Activated CD8-positive, alpha-beta T cell treated with anti-CD3 and anti-CD28 coated beads, Interleukin-2, amount 10 ng/mL, durations not matched to agents 7 days and 5 days (primary cell): ENCODE measurements at regions not wholly inside any gene's neighbourhood (a gene's known extent, or its start where the extent isn't known, plus 50 kb on each side); places are given as distances from the start of the nearest gene placed in this dataset.

Experiments
- ATAC-seq: fragments of 150-1000 bp; cut with Tn5 transposase; one replicate; pipeline ENCODE4 v1.10.0; 2021; ENCODE audit warnings: moderate library complexity
- CTCF ChIA-PET: fragments of 350-600 bp; sonication (Branson Sonifier 250); formaldehyde crosslinking; loops from one replicate; lab custom pipeline; 2021; ENCODE audit warnings: antibody characterized with exemption; lab: Charles Lee
- POLR2A ChIA-PET: fragments of 350-600 bp; sonication (Branson Sonifier 250); formaldehyde crosslinking; loops from one replicate; lab custom pipeline; 2021; ENCODE audit warnings: antibody characterized with exemption; lab: Charles Lee
- DNase-seq: peaks from one replicate; pipeline ENCODE4 v3.0.0-alpha.2; 2020
- H3K27ac Mint-ChIP-seq: one replicate; pipeline ENCODE4 v1.8.0; 2021; ENCODE audit warnings: mild to moderate bottlenecking, mixed read lengths
- H3K27me3 Mint-ChIP-seq: one replicate; pipeline ENCODE4 v1.8.0; 2021; ENCODE audit warnings: low read depth, mixed read lengths
- H3K36me3 Mint-ChIP-seq: one replicate; pipeline ENCODE4 v1.8.0; 2021; ENCODE audit warnings: low read depth, mixed read lengths
- H3K4me1 Mint-ChIP-seq: one replicate; pipeline ENCODE4 v1.8.0; 2021; ENCODE audit warnings: low read depth, mixed read lengths
- H3K4me3 Mint-ChIP-seq: one replicate; pipeline ENCODE4 v1.8.0; 2021; ENCODE audit warnings: mild to moderate bottlenecking, mixed read lengths
- H3K9me3 Mint-ChIP-seq: one replicate; pipeline ENCODE4 v1.8.0; 2022; ENCODE audit warnings: mixed read lengths; ENCODE audit not compliant: insufficient read depth

GRCh38 chr15:36109943-36110658 lies 469.3 kb upstream of the CDIN1 start:
- Mint-ChIP-seq H3K4me1 (no peaks in the 10 kb centered on the region), H3K27me3 (no peaks in the 10 kb centered on the region), H3K27ac (no peak overlapping the region), H3K36me3 (no peaks in the 10 kb centered on the region), H3K9me3 (peaks cover 5% of the 10 kb centered on the region), H3K4me3 (no peak overlapping the region)
- ChIA-PET CTCF (no interaction called here), POLR2A (no interaction called here)
- DNase-seq (no peak), ATAC-seq (no peak)

- no peak overlapping the region for H3K27ac Mint-ChIP-seq
- POLR2A ChIA-PET, result no interaction called here
- H3K4me1 Mint-ChIP-seq, result no peaks in the 10 kb centered on the region
- H3K9me3 Mint-ChIP-seq, result peaks cover 5% of the 10 kb centered on the region
- no peaks in the 10 kb centered on the region for H3K36me3 Mint-ChIP-seq
- CTCF ChIA-PET, result no interaction called here
- no peak for ATAC-seq
- H3K27me3 Mint-ChIP-seq, result no peaks in the 10 kb centered on the region
- H3K4me3 Mint-ChIP-seq, result no peak overlapping the region
- no peak for DNase-seq
These were observed 468.8 kb upstream of the CDIN1 start for GRCh38 chr15:36110659-36110993.

DNA sequence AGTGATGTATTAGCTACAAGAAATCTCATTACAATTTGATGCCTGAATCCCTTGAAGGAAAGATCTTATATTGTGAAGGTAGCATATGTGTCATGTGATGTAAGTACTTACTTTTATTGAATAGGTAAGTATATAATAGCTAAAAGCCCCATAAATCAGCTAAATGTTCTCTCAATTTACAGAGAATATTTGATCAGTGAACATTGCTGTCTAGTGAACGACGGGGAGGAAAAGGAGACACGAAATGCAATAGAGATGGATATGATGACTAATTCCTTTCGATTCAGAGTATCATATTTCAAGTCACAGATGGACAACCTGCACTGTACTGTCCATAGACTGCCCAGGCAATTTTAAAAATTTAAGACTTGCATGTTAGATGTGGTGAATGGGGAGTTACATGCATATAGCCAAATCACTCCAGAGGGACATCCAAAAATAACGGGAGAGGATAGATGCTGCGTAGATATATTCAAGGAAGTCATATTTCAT lies 462.1 kb upstream of the CDIN1 start:
- H3K9me3 Mint-ChIP-seq, result peaks cover 6% of the 10 kb centered on the region
- H3K4me1 Mint-ChIP-seq, result no peaks in the 10 kb centered on the region
- ChIA-PET CTCF (no interaction called here), POLR2A (no interaction called here)
- no peaks in the 10 kb centered on the region for H3K36me3 Mint-ChIP-seq
- H3K27me3 Mint-ChIP-seq, result no peaks in the 10 kb centered on the region
- H3K4me3 Mint-ChIP-seq, result no peak overlapping the region
- ATAC-seq, result no peak
- no peak for DNase-seq
- H3K27ac Mint-ChIP-seq, result no peak overlapping the region

DNA sequence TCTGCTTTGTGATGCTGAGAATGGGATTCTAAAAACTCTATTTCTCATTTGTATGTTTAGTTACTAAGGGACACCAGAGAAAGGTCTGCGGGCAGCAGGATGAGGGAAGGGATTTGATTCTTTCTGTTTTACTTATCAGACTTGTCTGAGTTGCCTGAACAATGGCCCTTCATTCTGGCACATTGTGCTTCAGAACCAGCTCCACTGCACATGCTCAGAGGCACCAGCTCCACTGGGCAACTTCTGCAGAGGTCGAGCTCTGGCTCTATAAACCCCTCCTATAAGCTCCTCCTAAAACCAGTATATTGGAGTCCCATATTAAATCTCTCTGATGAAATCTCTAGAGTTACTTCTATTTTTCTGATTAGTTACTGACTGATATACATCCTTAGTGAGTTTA lies 453.2 kb upstream of the CDIN1 start:
- ChIA-PET POLR2A (no interaction called here), CTCF (no interaction called here)
- Mint-ChIP-seq H3K4me3 (no peak overlapping the region), H3K9me3 (peaks cover 3% of the 10 kb centered on the region), H3K4me1 (no peaks in the 10 kb centered on the region), H3K27ac (no peak overlapping the region), H3K36me3 (no peaks in the 10 kb centered on the region), H3K27me3 (no peaks in the 10 kb centered on the region)
- no peak for DNase-seq
- ATAC-seq, result no peak

DNA sequence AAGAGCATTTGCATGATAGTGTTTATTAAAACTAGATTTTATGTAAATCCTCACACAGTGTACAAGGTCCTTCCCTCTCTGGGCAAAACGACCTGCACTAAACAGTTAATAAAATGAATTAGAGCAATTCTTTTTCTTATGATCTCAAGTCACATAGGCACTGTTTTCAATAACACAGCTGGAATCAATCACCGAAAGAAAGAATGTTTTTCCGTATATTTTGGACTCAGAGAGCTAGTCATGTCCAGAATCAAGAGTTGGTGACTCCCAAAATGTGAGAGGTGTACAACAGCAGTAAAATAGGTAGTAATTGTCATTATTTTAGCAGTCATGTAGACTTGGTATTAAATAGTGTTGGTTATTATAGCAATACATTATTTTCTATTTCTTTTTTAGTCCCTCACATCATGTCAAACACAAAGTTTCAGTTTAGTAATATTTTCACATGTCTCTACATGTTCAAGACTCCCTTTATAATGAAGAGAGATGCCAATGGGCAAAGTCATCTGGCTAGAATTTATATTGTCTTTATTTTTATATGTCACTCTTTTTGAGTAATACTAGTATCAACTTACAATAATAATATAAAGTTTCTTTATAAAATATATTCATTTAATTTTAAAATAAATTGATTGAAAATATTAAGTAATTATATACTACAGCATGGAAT lies 448.6 kb upstream of the CDIN1 start:
- Mint-ChIP-seq H3K4me1 (no peaks in the 10 kb centered on the region), H3K9me3 (no peaks in the 10 kb centered on the region)
- POLR2A ChIA-PET, result no interaction called here

DNA sequence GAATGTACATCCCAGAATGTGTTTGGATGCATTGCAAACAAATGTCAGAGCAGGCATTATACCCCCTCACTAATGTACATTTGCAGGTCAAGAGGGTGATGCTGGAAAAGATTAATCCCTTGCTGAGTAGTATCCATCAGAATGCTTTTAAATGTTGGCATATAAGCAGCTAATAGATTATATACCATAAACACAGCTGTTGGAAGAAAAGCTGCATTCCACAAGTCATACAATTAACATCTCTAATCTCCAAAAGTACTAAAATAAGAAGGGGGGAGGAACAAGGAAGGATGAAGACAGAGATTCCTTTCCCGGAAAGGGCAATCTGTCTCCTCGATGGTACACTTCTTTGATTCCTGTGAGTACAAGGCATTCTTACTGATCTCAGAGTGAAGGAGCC lies 445.7 kb upstream of the CDIN1 start:
- ChIA-PET CTCF (no interaction called here), POLR2A (no interaction called here)
- H3K4me3 Mint-ChIP-seq, result no peak overlapping the region
- H3K27me3 Mint-ChIP-seq, result no peaks in the 10 kb centered on the region
- ATAC-seq (no peak), DNase-seq (no peak)
- no peaks in the 10 kb centered on the region for H3K4me1 Mint-ChIP-seq
- H3K9me3 Mint-ChIP-seq, result no peaks in the 10 kb centered on the region
- no peak overlapping the region for H3K27ac Mint-ChIP-seq
- no peaks in the 10 kb centered on the region for H3K36me3 Mint-ChIP-seq

More for the DNA sequence above, 448.6 kb upstream of the CDIN1 start:
- no peaks in the 10 kb centered on the region for H3K27me3 Mint-ChIP-seq
- H3K36me3 Mint-ChIP-seq, result no peaks in the 10 kb centered on the region
- H3K27ac Mint-ChIP-seq, result no peak overlapping the region
- no peak for ATAC-seq
- CTCF ChIA-PET, result no interaction called here
- H3K4me3 Mint-ChIP-seq, result no peak overlapping the region
- no peak for DNase-seq

DNA sequence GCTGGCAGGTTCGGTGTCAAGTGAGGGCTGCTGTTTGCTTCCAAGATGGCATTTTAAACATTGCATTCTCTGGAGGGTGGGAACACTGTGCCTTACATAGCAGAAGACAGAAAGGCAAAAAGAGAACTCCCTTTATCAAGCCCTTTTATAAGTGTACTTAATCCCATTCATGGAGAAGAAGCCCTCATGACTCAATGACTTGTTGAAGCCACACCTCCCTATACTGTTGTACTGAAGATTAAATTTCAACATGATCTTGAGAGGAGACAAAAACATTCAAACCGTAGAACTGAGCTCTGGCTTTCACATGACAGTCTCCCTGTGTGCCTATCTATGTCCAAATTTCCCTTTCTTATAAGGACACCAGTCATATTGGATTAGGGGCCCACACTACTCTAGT lies 443.4 kb upstream of the CDIN1 start:
- Mint-ChIP-seq H3K9me3 (no peaks in the 10 kb centered on the region), H3K4me1 (no peaks in the 10 kb centered on the region), H3K27me3 (no peaks in the 10 kb centered on the region), H3K27ac (no peak overlapping the region), H3K4me3 (no peak overlapping the region), H3K36me3 (no peaks in the 10 kb centered on the region)
- CTCF ChIA-PET, result no interaction called here
- DNase-seq, result no peak
- POLR2A ChIA-PET, result no interaction called here
- no peak for ATAC-seq

DNA sequence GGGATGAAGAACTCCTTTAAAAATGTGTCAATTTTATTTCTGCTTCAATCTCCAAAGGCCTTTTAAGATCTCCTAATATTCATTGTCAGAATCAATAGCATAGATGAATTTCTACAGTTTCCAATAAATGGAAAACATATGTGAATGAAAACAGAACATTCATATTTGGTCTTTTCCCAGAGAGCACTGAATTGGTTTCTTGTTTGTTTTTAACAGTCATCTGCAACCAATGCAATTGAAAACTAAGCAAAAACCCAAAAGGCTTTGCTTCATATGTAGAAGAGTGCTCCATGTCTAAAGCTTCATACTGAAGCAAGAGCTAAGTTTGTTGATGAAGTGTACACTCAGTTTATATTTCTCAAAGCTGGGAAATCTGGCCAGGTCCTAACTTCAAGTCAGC lies 426.5 kb upstream of the CDIN1 start:
- Mint-ChIP-seq H3K4me1 (no peaks in the 10 kb centered on the region), H3K27ac (no peak overlapping the region), H3K4me3 (no peak overlapping the region), H3K27me3 (no peaks in the 10 kb centered on the region), H3K9me3 (peaks cover 28% of the 10 kb centered on the region), H3K36me3 (no peaks in the 10 kb centered on the region)
- CTCF ChIA-PET, result no interaction called here
- DNase-seq (no peak), ATAC-seq (no peak)
- POLR2A ChIA-PET, result no interaction called here

DNA sequence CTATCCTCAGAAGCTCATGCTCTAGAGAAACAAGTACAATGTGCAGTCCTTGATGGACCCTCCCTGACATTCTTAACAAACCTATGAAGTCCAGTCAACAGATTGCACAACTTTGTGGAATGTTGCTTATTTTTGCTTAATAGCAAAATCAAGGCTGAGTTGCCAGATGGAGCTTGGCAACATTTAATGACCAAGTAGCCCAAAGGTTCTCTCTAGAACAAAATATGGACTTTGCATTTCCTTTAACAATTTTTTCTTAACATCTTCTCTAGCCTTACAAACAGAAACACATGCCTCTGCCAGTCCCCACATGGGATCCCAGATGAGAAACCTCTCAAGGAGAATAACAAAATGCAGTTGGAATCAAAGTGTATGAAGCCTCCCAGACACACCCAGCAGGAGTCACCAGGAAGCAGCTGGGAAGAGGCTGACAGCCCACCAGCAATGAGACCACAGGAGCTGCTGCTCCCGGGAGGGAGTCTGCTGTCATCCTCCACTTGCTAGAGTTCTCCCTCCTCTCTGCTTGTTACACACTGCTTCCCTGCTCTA lies 422.5 kb upstream of the CDIN1 start:
- H3K4me3 Mint-ChIP-seq, result no peak overlapping the region
- H3K4me1 Mint-ChIP-seq, result no peaks in the 10 kb centered on the region
- no peak overlapping the region for H3K27ac Mint-ChIP-seq
- H3K9me3 Mint-ChIP-seq, result peaks cover 4% of the 10 kb centered on the region
- DNase-seq (no peak), ATAC-seq (no peak)
- ChIA-PET CTCF (no interaction called here), POLR2A (no interaction called here)
- no peaks in the 10 kb centered on the region for H3K36me3 Mint-ChIP-seq
- no peaks in the 10 kb centered on the region for H3K27me3 Mint-ChIP-seq

DNA sequence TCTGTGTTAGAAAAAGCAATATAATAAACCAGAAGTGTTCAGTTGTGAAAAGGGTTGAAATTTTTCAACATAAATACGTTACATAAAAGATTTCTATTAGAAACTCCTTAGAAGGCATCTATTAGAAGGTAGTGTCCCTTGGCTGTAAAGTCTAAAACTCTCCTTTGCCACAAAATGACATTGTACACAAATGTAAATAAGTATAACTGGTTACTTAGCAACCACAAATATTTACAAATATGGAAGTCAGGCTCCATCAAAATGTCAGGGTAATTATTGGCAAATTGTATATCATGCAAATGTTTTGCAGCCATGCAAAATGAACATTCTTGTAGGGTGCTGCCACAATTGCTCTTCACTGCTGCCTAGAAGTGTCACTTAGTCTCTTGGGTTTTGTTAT lies 419.1 kb upstream of the CDIN1 start:
- no peak for ATAC-seq

GRCh38 chr15:36161108-36161507 lies 418.3 kb upstream of the CDIN1 start:
- Mint-ChIP-seq H3K9me3 (peaks cover 4% of the 10 kb centered on the region), H3K36me3 (no peaks in the 10 kb centered on the region), H3K27ac (no peak overlapping the region), H3K4me3 (no peak overlapping the region), H3K4me1 (no peaks in the 10 kb centered on the region), H3K27me3 (no peaks in the 10 kb centered on the region)
- CTCF ChIA-PET, result no interaction called here
- POLR2A ChIA-PET, result no interaction called here
- ATAC-seq, result no peak
- DNase-seq, result no peak

More for the DNA sequence above, 419.1 kb upstream of the CDIN1 start:
- H3K36me3 Mint-ChIP-seq, result no peaks in the 10 kb centered on the region
- peaks cover 4% of the 10 kb centered on the region for H3K9me3 Mint-ChIP-seq
- POLR2A ChIA-PET, result no interaction called here
- no peak overlapping the region for H3K27ac Mint-ChIP-seq
- CTCF ChIA-PET, result no interaction called here
- no peak overlapping the region for H3K4me3 Mint-ChIP-seq
- DNase-seq, result no peak
- no peaks in the 10 kb centered on the region for H3K4me1 Mint-ChIP-seq
- no peaks in the 10 kb centered on the region for H3K27me3 Mint-ChIP-seq

DNA sequence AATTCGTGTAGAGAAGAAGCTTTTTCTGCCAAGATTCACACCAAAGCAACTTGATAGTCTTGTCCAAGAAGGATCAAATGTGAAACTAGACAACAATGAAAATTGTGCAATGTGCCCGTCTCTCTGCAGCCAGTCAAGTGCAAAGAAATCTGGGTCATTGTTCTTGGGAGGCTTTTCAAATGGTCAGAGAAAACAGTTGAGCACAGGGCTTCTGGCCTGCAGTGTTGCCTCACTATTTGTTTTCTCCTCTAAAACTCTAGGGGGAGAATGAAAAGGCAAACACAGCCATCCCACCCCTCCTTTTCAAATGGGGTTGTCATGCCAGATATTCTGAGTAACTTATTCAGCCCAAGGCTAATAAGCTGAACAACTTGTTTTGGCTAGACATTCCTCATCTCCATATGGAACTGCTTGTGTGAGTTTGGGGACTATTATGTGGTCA lies 417.6 kb upstream of the CDIN1 start:
- peaks cover 4% of the 10 kb centered on the region for H3K9me3 Mint-ChIP-seq
- no peak overlapping the region for H3K4me3 Mint-ChIP-seq
- ChIA-PET CTCF (no interaction called here), POLR2A (no interaction called here)
- ATAC-seq (no peak), DNase-seq (no peak)
- H3K27me3 Mint-ChIP-seq, result no peaks in the 10 kb centered on the region
- no peaks in the 10 kb centered on the region for H3K36me3 Mint-ChIP-seq
- no peak overlapping the region for H3K27ac Mint-ChIP-seq
- no peaks in the 10 kb centered on the region for H3K4me1 Mint-ChIP-seq
